GM19328 (cell line): ENCODE measurements at regions not wholly inside any gene's neighbourhood (a gene's known extent, or its start where the extent isn't known, plus 50 kb on each side); places are given as distances from the start of the nearest gene placed in this dataset.

Experiments
- ATAC-seq: cut with Tn5 transposase; IDR thresholded peaks from one replicate; pipeline ENCODE4 v1.9.1; 2021; ENCODE audit warnings: mild to moderate bottlenecking, moderate library complexity; ENCODE audit not compliant: unreplicated experiment

DNA sequence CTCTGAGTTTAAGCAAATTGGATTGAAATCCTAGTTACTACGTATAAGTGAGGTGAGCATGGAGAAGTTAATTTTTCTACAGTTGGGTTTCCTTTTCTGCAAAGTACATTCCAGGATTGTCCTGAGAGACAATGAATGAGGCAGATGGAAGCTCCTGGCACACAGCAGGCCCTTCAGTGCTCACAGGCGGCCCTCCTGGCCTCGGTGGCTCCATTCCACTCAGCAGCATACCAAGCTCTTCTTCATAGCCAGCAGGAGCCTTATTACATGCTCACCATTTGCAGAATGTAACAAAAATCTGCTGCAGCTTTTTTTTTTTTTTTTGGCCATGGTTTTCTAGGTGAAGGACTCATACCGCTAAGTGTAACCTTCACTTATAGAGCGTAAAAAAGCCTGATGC, 113.2 kb upstream of the FAM9B start:
- ATAC-seq: no peak

- no peak for ATAC-seq
Measured at GRCh38 chrX:9147726-9148125, 113.8 kb upstream of the FAM9B start.

GRCh38 chrX:9148615-9149399, 114.9 kb upstream of the FAM9B start:
- no peak for ATAC-seq

- no peak for ATAC-seq
Measured at GRCh38 chrX:9149501-9150245, 115.7 kb upstream of the FAM9B start.

GRCh38 chrX:9151772-9152307, 117.9 kb upstream of the FAM9B start:
- ATAC-seq: no peak

DNA sequence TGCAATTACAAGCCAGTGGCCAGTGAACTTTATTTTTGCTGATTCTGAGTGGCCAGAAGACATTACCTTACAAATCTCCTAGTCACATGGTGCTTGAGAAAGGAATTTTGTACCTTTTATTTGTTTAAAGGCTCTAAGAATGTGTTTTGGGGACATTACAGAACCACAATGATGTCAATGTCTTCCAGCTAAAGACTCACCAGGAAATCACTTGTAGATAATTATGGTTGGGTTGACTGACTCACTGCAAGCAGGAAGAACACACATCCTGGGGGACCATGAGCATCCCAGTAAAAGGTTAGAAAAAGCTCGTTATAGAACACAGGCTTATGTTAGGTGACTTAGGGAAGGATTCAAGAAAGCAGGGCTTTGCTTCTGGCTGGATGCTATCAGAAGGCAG, 119.4 kb upstream of the FAM9B start:
- ATAC-seq: no peak

DNA sequence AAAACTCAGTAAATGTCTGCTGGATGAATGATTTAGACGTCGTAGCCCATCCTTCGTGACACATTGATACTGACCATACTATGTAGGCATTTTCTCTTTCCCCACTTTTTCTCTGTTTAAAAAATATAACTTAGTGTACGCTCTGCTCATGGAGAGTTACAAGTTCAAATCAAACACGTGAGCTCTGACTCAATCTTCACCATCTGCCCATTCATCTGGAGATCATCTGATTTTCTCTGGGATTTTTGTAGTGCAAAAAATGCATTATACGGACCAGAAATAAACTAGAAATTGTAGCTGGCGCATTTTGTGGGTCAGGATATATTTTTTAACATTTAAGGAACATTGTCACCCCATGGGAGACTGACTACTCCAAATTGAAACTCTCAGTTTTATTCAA, 124.7 kb upstream of the FAM9B start:
- no peak for ATAC-seq

GRCh38 chrX:9160698-9161329, 126.9 kb upstream of the FAM9B start:
- ATAC-seq: no peak

GRCh38 chrX:9162698-9163097, 128.8 kb upstream of the FAM9B start:
- ATAC-seq: no peak

GRCh38 chrX:9163214-9163709, 129.3 kb upstream of the FAM9B start:
- no peak for ATAC-seq

GRCh38 chrX:9164086-9164485, 130.2 kb upstream of the FAM9B start:
- ATAC-seq: no peak

DNA sequence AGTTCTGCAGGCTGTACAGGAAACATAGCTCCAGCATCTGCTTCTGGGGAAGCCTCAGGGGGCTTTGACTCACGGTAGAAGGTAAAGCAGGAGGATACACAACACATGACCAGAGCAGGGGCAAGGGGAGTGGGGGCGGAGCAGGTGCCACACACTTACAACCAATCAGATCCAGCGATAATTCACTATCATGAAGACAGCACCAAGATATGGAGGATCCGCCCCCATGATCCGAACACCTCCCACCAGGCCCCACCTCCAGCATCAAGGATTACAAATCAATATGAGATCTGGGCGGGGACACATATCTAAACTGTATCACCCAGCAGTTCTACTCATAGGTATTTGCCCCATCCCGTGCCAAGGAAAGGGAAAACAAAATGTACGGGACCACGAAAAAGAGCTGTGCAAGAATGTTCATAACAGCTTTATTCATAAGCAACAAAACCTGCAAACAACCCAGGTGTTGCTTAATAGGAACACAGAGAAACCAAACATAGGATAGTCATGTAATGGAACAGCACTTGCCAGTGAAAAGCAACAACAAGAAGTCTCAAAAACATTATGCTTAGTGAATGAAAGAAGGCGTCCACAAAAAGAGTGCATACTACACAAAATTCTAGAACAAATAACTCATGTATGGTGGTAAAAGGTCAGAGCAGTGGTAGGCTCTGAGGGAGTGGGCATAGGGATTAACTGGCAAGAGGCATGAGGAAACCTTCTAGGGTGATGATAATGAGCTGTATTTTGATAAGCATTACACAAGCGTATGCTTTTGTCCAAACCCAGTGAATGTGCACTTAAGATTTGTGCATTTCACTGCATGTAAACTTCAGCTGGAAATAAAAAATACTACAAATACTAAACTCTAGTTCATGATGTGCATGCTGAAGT, 130.9 kb upstream of the FAM9B start:
- ATAC-seq: no peak

GRCh38 chrX:9166584-9166944, 132.6 kb upstream of the FAM9B start:
- no peak for ATAC-seq

DNA sequence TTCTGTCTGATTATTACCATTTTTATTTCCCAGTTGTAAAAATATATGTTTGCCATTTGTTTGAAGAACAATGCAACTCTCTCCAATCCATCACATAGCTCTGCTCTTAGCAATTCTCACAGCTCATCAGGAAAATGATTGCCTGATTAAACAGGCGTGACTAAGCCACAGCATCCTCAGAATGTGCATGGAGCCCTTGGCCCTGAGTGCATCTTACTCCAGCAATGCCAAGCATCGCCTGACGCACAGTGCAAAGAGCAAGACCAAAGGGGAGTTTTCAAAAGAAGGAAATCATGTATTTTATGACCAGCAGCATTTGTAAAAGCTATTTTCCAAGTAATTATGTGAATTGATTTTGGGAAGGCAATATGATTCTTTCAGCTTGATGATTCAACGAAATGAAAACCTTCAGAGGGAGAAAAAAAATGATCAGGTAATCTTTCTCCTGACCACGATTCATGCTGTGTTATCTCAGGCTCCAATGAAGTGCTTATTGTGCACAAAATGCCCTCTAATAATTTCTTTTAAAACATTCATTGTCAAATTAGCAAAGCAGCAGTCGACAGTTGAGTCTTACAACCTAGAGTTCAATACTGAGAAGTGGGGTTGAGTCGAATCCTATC, 138.0 kb upstream of the FAM9B start:
- ATAC-seq: no peak

DNA sequence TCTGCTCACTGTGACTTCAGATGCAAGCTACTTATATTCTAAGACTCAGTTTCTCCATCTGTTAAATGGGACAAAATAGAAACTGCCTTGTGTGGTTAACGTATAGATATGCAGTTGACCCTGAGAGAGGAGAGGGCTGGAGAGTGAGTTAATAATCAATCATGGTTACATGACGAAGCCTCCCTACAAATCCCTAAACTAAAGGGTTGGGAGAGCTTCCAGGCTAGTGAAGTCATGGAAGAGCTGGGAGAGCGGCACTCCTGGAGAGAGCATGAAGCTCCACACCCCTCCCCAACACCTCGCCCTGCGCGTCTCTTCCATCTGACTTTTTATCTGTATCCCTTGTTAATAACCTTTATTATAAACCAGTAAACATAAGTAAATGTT, 138.5 kb upstream of the FAM9B start:
- no peak for ATAC-seq

DNA sequence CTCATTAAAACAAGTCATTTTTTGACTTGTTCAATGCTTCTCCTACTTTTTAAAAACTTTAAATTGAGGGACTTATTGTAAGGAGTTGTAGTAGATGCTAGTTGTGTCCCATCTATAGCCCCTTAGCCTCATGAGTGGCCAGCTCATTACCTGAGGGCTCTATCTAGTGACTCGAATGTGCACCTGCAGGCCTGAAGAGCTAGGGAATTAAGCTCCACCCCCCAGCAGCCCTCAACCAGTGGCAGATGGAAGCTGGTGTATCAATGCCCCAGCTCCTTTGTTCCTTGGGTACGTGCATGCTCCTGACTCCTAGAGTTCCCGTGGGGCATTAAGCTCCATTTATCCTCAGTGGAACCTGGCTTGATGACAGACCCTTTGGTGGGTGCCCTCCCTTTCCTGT, 146.7 kb upstream of the FAM9B start:
- no peak for ATAC-seq

DNA sequence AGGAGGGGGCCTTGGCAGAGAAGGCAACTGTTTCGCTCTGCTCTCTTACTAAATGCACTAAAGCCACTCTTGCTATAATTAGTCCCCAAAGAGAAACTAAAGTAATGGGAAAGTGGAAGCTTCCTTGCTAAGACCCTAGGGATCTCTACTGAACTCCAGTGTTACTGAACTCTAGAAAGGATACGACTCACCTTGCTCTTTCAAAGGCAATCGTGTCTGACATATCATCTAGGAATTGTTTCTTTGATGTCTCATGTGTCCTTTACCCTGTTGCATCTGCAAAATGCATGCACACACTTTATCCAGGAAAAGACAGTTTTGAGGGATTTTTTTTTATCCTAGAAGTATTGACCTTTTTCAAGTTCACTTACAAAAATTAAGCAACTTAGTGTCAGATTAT, 148.1 kb upstream of the FAM9B start:
- no peak for ATAC-seq

DNA sequence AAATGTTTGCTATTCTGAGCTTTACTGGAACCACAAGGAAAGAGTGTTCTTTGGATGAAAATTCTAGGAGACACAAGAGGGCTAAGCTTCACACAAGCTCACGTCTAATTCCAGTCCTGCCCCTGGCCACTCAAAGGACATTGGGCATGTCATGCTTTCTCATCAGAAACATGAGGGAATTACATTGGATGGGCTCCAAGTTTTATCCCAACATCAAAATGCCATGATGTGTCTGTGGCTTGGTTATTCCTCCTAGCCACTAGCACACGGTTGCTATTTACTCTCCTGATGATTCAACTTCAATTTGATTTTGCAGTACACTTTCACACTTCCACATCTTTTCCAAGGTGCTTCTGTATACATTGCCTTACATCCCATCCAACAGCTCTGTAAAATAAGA, 149.6 kb upstream of the FAM9B start:
- no peak for ATAC-seq

- no peak for ATAC-seq
Measured at GRCh38 chrX:9184211-9184610, 150.3 kb upstream of the FAM9B start.

GRCh38 chrX:9188117-9188516, 154.2 kb upstream of the FAM9B start:
- no peak for ATAC-seq
